Fibroblast of lung (primary cell): ENCODE measurements at regions not wholly inside any gene's neighbourhood (a gene's known extent, or its start where the extent isn't known, plus 50 kb on each side); places are given as distances from the start of the nearest gene placed in this dataset.

ENCODE experiments used
- CTCF ChIP-seq, 2 donors: IDR thresholded peaks in 1 of 2; conservative IDR thresholded peaks in 1 of 2; 1 replicate in 1 of 2; 2 replicates in 1 of 2; pipeline ENCODE4 v1.5.1; 2011 to 2012; ENCODE audit warnings: low read length in 2 of 2, control low read depth in 1 of 2, inconsistent platforms in 1 of 2, low read depth in 1 of 2, mild to moderate bottlenecking in 1 of 2
- EZH2 ChIP-seq: IDR thresholded peaks from 2 replicates; pipeline ENCODE4 v1.5.1; 2012; ENCODE audit warnings: low read length, control low read depth, mild to moderate bottlenecking; ENCODE audit errors: missing control alignments

- TF ChIP-seq CTCF (conservative IDR thresholded peaks at IDR 0.05 in 1 of 2, IDR thresholded peaks at IDR 0.05 in 1 of 2; ENCODE audit: low read depth in 1 of 2, low read length in 2 of 2) = no peak
- no peak for TF ChIP-seq EZH2
Measured at GRCh38 chr15:38687775-38688495, 123.3 kb upstream of the RASGRP1 start.
